ENCODE measurements at regions not wholly inside any gene's neighbourhood (a gene's known extent, or its start where the extent isn't known, plus 50 kb on each side); places are given as distances from the start of the nearest gene placed in this dataset.

- DNase-seq (ENCODE audit: low read depth in 3 of 3), result no peak
Measured at GRCh38 chrX:40279091-40279430, 181.3 kb upstream of the BCOR start.

DNA sequence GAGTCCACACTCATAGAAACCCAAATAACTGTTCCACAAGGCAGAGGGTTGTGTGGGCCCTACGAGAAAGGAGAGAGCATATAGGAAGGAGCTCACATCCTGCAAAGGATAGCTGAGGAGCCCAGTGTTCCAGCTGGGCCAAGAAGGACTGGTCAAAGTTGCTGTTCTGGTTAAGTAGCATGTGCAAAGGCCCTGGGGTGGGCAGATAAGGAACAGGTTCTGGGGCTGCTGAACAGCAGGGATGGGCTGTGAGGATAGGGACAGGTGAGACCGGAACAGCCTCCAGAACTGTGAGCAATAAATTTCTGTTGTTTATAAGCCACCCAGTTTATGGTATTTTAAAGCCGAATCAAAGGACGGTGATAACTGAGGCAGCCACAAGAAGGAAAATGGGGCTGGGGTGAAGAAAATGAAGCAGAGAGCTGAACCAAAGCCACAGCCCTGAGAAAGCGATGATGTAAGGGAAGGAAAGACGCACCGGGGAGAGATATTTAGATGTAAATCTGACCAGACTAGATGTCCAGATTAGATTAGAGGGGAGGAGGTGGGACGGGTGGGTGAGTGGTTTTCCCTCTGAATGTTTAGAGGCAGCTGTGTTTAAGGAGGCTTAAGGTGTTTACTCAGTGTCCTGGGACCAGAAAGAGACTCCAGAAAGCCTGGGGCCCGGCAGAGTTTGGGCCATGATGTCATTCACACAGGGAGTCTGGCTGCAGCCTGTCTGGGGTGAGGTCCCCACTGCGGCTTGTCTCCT is 180.8 kb upstream of the BCOR start:
- DNase-seq (ENCODE audit: low read depth in 3 of 3), result peak in 1 of 3 experiments; percentile 21

- no peak for DNase-seq (ENCODE audit: low read depth in 3 of 3)
Measured at GRCh38 chrX:40277672-40278071, 179.9 kb upstream of the BCOR start.

DNA sequence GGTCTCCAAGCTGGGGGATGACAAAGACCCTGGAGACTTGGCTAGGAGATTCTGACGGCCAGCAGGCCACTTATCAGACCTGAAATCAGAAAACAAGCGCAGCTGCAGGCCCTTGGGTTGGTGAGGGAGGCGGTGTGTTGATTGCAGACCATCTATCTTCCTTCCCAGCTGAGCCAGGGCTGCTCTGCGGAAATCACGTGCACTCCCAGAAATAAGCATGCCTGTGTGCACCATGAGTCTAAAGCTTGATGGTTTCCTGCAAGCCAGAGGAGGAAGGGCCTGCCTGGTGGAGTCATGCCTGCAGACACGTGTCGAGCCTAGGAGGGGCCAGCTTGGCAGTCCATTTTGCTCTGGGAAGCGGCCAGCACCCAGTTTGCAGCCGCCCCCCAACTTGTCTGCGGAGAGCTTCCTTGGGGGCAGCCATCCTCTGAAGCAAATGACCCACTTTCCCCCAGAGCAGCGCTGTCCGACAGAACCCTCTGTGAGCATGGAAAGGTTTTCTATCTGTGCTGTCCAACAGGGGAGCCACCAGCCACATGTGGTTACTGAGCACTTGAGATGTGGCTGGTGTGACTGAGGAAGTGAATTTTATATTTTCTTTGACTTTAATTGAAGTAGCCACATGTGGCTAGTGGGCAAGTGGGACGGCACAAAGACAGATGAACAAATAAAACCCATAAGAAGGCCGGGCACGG is 175.7 kb upstream of the BCOR start:
- no peak for DNase-seq (ENCODE audit: low read depth in 3 of 3)

GRCh38 chrX:40272776-40273175 is 175.0 kb upstream of the BCOR start:
- no peak for DNase-seq (ENCODE audit: low read depth in 3 of 3)

GRCh38 chrX:40272141-40272540 is 174.4 kb upstream of the BCOR start:
- DNase-seq (ENCODE audit: low read depth in 3 of 3), result no peak

DNA sequence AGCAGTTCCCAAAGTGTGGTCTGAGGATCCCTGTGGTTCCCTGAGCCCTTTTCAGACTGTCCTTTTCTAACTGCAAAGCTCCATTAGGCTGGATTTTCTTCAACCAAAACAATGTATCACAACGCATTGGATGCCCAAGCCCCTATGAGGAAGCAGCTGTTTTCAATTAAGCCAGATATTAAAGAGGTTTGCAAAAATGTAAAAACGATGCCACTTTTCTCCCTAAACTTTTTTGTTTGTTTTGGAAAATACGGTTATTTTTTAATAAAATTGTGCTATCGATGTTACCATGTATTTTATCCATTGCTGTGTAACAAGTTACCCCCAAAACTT is 170.4 kb upstream of the BCOR start:
- DNase-seq (ENCODE audit: low read depth in 3 of 3), result no peak

GRCh38 chrX:40267334-40268187 is 169.8 kb upstream of the BCOR start:
- no peak for DNase-seq (ENCODE audit: low read depth in 3 of 3)

- peak in 2 of 3 experiments; percentile 10 to 26 for DNase-seq (ENCODE audit: low read depth in 3 of 3)
Measured at GRCh38 chrX:40266490-40267333, 169.0 kb upstream of the BCOR start.

- no peak for DNase-seq (ENCODE audit: low read depth in 3 of 3)
Measured at GRCh38 chrX:40265936-40266335, 168.2 kb upstream of the BCOR start.

DNA sequence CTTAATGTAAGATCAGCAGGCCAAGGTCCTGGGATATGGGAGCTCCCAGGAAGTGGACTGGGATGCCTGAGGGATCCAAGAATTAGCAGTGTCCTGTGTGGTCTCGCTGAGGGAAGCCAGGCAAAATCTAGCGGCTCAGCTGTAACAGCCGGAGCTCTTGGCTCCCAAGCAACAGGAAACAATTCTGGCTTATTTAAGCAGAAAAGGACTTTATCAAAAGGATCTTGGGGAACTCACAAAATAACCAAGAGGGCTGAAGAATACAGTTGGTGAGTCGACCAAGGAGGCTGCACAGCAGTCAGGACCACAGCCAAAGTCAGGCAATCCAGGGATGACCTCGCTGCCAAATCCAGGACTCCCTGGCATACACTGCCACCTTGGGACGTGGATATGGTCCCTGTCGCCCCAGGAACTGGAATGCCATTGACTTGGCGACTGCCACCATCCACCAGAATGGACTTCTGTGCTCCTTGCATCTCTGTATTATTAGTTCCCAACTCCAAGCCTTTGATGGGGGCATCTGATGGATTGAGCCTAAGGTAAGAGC is 165.3 kb upstream of the BCOR start:
- DNase-seq (ENCODE audit: low read depth in 3 of 3), result no peak

- no peak for DNase-seq (ENCODE audit: low read depth in 3 of 3)
Measured at GRCh38 chrX:40262157-40263013, 164.6 kb upstream of the BCOR start.

- DNase-seq (ENCODE audit: low read depth in 3 of 3), result no peak
Measured at GRCh38 chrX:40261833-40262156, 164.0 kb upstream of the BCOR start.

DNA sequence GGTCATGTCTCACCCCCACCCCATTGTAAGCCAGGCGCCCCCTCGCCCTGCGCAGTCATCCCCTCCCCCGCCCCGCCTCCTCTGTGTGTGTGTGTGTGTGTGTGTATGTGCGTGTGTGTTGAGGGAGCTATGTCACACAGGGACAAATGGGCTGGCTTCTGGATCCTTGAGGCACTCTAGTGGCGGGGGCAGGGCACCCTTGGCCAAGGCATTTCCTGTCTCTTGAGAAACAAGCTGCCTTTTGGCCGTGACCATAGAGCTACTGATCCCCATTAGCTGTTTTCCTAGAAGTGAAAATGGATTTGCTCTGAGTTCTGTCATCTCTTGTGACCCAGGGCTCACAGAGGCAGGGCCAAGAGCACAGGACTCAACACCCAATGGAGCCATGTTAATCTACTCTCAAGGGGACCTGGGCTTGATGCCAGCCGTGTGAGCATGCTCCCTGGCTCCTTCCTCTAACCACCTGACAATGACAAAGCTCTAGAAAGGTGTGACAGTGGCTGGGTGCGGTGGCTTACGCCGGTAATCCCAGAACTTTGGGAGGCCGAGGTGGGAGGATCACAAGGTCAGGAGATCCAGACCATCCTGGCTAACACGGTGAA is 162.5 kb upstream of the BCOR start:
- DNase-seq (ENCODE audit: low read depth in 3 of 3), result no peak

DNA sequence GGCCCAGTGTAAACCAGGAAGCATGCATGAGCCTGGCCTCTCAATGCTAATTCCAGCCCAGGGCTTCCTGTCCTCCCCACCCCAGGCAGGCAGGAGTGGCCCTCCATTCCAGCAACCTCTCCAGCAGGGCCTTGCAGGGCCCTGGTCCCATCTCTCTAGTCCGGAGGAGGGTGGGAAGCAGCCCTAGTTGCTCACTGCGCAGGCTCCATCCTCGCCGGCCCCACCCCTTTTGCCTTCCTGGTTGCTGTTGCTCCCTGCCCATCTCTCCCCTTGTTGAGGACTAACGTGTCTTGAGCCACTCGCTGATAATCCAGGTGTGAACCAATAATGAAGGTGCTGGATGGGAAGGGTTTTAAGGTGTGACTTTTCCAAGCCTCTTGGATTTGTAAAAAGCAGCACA is 161.2 kb upstream of the BCOR start:
- DNase-seq (ENCODE audit: low read depth in 3 of 3), result no peak

- DNase-seq (ENCODE audit: low read depth in 3 of 3), result no peak
Measured at GRCh38 chrX:40253771-40254170, 156.0 kb upstream of the BCOR start.

DNA sequence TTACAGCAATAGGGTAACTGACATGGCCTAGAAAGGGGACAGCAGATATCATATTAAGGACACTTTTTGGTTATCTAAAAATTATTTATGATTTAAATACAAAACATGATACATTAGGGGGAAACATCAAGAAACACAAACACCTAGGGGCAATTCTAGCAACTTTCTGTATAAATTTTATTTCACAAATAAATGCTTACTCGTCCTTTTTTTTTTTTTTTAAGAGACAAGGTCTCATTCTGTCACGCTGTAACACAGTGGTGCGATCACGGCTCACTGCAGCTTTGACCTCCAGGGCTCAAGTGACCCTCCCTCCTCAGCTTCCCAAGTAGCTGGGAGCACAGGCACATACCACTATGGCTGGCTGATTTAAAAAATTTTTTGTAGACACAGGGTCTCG is 151.8 kb upstream of the BCOR start:
- no peak for DNase-seq (ENCODE audit: low read depth in 3 of 3)

DNA sequence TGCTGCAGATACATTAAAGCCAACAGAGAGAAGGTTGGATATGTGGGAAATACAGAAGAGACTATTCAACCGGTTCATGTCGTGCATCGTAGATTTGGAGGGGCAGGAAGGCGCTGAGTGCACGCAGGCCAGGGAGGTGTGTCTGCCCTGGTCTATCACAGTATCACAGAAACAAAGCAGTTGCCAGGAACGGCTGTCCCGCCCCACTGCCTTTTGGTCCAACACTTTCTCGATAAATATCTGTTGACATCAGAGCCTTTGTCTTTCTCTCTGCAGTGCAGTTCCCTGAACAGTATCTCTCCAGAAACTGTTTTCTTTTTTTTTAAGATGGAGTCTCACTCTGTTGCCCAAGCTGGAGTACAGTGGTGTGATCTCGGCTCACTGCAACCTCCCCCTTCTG is 151.1 kb upstream of the BCOR start:
- DNase-seq (ENCODE audit: low read depth in 3 of 3), result no peak

DNA sequence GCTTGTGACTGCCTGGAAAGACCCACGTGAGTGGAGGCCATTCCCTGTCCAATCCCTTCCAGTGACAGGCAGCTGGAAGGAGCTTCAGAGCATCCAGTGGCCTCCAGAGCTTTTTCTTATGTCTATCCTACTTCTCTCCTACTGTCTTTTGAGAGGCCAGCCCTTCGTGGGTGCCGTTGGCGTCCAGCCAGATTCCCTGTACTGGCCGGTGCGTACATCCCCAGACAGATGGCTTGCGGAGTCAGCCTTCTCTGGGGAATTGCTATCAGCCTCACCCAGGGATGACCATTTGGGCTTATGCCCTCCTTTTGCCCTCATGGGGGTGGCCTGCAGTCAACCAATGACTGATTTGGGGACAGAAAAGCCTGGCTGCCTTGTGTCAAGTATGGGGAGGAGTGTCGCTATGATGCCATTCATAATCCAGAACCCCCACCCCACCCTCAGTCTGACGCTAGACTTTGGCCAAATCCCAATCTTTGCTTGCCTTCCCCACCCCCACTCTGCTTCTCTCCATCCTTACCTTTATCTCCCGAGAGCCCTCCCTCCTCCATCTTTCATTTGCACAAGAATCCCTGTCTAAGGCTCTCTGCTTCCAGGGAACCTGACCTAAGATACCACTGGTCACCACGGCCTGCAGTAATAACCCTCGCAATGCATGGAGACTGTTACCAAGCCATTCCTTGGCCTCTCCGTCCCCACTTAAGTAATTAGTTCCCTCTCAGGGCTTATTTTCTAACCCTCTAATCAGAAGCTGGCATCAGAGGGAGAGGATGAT is 150.3 kb upstream of the BCOR start:
- DNase-seq (ENCODE audit: low read depth in 3 of 3), result no peak

DNA sequence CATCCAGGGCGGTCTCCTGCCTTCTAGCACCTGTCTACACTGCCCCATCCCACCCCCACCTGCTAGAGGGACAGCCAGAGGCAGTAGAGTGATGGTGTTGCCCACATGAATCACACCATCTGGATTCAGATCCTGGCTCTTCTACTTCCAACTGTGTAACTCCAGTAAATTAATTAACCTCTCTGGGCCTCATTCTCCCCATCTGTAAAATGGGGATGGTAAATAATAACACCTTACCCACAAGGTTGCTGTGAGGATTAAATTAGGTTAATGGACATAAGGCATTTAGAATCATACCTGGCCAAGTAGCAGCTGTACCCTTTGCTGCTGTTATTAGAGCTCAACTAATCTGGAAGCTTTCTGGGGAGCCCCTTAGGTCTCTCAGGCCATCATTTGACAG is 149.6 kb upstream of the BCOR start:
- no peak for DNase-seq (ENCODE audit: low read depth in 3 of 3)

All from stimulated activated CD4-positive, alpha-beta T cell treated with anti-CD3 and anti-CD28 coated beads, TNF-alpha, amount 100 ng/mL, for 4 hours (primary cell).